GM20000 (cell line): ENCODE measurements at regions not wholly inside any gene's neighbourhood (a gene's known extent, or its start where the extent isn't known, plus 50 kb on each side); places are given as distances from the start of the nearest gene placed in this dataset.

Source experiments
- DNase-seq: peaks from one replicate; pipeline ENCODE4 v3.0.0; 2012; ENCODE audit warnings: low spot score
- TF ChIP-seq, protein P1 (sequence below): IDR thresholded peaks from 2 replicates; pipeline ENCODE4 v1.5.1; 2012; ENCODE audit warnings: mild to moderate bottlenecking, control low read depth; ENCODE audit errors: extremely low read depth, missing control alignments

DNA sequence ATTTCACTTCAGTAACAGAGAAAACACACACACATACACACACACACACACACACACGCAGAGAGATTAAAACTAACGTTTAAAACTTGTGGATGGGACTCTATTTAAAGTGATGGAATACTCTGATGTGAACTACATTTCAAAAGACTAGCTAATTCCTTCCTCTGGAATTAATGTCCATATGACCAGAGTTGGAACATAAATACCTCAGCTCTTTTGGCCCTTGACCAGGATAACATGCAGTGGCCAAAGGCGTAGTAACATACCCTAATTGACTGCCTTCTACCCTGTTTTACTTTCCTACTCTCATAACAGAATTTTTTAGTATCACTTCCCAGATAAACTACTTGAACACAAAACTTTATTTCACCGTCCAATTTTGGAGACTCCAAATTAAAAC, 671.3 kb upstream of the CHAC2 start:
- TF ChIP-seq, protein P1, sequence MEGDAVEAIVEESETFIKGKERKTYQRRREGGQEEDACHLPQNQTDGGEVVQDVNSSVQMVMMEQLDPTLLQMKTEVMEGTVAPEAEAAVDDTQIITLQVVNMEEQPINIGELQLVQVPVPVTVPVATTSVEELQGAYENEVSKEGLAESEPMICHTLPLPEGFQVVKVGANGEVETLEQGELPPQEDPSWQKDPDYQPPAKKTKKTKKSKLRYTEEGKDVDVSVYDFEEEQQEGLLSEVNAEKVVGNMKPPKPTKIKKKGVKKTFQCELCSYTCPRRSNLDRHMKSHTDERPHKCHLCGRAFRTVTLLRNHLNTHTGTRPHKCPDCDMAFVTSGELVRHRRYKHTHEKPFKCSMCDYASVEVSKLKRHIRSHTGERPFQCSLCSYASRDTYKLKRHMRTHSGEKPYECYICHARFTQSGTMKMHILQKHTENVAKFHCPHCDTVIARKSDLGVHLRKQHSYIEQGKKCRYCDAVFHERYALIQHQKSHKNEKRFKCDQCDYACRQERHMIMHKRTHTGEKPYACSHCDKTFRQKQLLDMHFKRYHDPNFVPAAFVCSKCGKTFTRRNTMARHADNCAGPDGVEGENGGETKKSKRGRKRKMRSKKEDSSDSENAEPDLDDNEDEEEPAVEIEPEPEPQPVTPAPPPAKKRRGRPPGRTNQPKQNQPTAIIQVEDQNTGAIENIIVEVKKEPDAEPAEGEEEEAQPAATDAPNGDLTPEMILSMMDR: no peak
- no peak for DNase-seq

DNA sequence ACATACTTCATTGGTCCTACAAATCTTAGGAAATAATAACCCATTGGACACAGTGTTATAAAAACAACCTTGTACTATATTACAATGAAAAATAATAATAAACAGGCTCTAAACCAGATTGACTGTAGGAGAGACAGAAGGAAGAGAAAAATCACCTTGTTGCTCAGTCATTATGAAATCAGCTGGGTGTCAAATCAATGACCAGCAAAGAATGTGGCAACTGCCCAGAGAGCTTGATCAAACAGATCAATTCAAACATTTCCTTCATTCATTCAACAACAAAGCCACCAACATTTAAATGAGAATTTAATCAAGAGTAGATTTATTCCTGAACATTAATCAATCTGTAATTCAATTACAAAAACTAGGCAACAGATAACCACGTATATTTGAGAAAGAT, 671.9 kb upstream of the CHAC2 start:
- TF ChIP-seq, protein P1: no peak
- DNase-seq: no peak

DNA sequence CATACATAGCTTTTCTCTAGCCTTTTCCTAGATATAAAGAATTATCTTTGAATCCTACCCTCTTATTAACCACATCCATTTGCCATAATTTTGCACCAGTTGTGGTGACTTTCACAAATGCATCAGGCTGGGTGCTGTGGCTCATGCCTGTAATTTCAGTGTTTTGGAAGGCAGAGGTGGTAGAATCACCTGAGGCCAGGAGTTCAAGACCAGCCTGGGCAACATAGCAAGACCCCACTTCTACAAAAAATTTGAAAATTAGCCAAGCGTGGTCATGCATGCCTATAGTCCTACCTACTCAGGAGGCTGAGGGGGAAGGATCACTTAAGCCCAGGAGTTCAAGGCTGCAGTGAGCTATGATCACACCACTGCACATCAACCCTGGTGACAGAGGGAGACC, 672.4 kb upstream of the CHAC2 start:
- no peak for DNase-seq
- TF ChIP-seq, protein P1: no peak

DNA sequence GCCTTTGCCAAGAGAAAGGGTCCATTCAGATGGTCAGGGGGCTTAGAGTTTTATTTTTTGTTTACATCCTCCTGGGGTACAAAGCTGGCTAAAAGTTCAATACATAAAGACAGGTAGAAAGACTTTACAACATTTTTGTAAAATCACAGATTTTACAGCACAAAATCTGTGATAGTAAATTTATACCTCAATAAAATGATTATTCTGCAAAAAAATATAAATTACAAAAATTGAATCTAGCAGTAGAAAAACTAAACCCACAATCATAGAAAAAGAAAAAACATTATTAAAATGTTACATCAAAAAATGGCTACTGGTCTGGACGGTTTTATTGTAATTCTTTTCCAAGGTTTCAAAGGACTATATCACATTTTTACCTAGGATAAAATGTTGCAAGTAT, 674.2 kb upstream of the CHAC2 start:
- TF ChIP-seq, protein P1: no peak
- no peak for DNase-seq

DNA sequence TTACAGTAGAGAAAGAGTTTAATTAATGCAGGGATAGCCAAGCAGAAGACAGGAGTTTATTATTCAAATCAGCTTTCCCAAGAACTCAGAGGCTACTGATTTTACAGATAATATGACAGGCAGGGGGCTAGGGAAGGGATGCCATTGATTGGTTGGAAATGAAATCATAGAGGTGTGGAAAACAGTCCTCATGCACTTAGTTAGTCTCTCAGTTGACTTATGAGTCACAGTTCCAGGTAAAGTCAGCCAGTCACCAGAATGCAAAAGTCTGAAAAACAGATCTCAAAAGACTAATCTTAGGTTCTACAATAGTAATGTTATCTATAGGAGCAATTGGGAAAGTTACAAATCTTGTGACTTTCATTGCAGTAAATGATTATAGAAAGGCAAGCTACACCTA, 676.4 kb upstream of the CHAC2 start:
- TF ChIP-seq, protein P1: no peak
- no peak for DNase-seq

DNA sequence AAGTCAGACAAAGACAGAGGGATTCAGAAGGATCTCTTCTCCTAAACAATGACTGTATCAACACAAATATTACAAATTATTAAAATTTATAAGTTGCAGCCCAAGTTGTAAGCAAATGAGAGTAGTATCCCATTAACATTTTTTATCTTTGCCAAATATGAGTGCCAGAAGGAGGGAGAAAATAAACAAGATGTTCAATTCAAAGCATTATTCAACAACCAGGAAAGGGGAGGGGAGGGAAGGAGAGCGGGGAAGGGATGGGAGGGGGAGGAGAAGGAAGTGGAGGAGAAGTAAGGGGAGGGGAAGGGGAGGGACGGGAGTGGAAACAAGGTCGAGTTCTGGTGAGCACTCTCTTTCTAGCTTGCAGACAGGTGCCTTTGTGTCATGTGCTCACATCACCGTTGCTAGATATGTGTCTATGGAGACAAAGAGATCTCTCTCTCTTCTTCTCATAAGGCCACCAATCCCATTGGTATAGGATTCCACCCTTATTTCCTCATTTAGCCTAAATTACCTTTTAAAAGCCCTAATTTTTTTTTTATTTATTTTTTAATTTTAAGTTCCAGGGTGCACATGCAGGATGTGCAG, 679.6 kb upstream of the CHAC2 start:
- DNase-seq: no peak

DNA sequence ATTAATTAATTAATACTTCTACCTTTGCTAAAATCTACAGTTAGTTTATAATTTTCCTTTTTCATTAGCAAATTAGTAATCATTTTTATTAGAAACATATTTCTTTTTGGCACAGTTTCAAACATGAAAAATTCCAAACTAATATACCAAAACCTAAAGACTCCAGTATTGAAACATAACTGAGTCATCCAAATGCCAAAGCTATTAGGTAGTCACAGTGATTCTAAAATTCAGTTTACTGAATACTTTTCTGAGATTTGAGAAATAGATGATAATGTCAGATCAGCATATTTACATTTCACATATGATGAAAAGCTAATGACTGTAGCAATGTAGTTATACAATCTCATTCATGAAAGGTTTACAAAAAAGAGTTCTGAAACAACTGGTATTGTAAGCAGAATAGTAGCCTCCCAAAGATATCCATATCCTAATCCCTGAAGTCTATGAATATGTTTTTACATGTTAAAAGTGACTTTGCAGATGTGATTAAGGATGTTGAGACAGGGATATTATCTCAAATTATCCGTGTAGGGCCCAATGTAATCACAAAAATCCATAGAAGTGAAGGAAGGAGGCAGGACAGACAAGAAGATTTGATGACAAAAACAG, 680.2 kb upstream of the CHAC2 start:
- DNase-seq: no peak
- TF ChIP-seq, protein P1: no peak

More for the DNA sequence above, 679.6 kb upstream of the CHAC2 start:
- TF ChIP-seq, protein P1: no peak
